ENCODE measurements at regions not wholly inside any gene's neighbourhood (a gene's known extent, or its start where the extent isn't known, plus 50 kb on each side); places are given as distances from the start of the nearest gene placed in this dataset.

- DNase-seq (ENCODE audit: low spot score, unreplicated experiment) = no peak
- Mint-ChIP-seq H3K4me1 (ENCODE audit: low read depth) (no peaks in the 10 kb centered on the region), H3K4me3 (ENCODE audit: low read depth) (no peak overlapping the region), H3K36me3 (ENCODE audit: insufficient read depth) (no peaks in the 10 kb centered on the region), H3K9me3 (ENCODE audit: low read depth) (no peaks in the 10 kb centered on the region), H3K27ac (no peak overlapping the region), H3K27me3 (peaks cover 18% of the 10 kb centered on the region)
- TF ChIP-seq CTCF (IDR thresholded peaks at IDR 0.05; ENCODE audit: unreplicated experiment) = no peak
These were observed 203.0 kb upstream of the SFSWAP start for GRCh38 chr12:131507881-131508280.

- no peak for TF ChIP-seq CTCF (IDR thresholded peaks at IDR 0.05; ENCODE audit: unreplicated experiment)
- H3K27me3 Mint-ChIP-seq = peaks cover 24% of the 10 kb centered on the region
- H3K4me3 Mint-ChIP-seq (ENCODE audit: low read depth) = no peak overlapping the region
- peaks cover 7% of the 10 kb centered on the region for H3K4me1 Mint-ChIP-seq (ENCODE audit: low read depth)
- no peak for DNase-seq (ENCODE audit: low spot score, unreplicated experiment)
- H3K27ac Mint-ChIP-seq = no peak overlapping the region
- no peaks in the 10 kb centered on the region for H3K9me3 Mint-ChIP-seq (ENCODE audit: low read depth)
- no peaks in the 10 kb centered on the region for H3K36me3 Mint-ChIP-seq (ENCODE audit: insufficient read depth)
These were observed 201.2 kb upstream of the SFSWAP start for GRCh38 chr12:131509701-131510100.

- H3K27ac Mint-ChIP-seq = no peak overlapping the region
These were observed 200.5 kb upstream of the SFSWAP start for GRCh38 chr12:131510431-131510830.

GRCh38 chr12:131511391-131511802 lies 199.5 kb upstream of the SFSWAP start:
- Mint-ChIP-seq H3K4me1 (ENCODE audit: low read depth) (peaks cover 7% of the 10 kb centered on the region), H3K27ac (no peak overlapping the region), H3K27me3 (peaks cover 27% of the 10 kb centered on the region), H3K9me3 (ENCODE audit: low read depth) (peaks cover 5% of the 10 kb centered on the region), H3K36me3 (ENCODE audit: insufficient read depth) (no peaks in the 10 kb centered on the region), H3K4me3 (ENCODE audit: low read depth) (no peak overlapping the region)
- no peak for TF ChIP-seq CTCF (IDR thresholded peaks at IDR 0.05; ENCODE audit: unreplicated experiment)
- DNase-seq (ENCODE audit: low spot score, unreplicated experiment) = no peak

More at GRCh38 chr12:131510431-131510830, 200.5 kb upstream of the SFSWAP start:
- no peak for DNase-seq (ENCODE audit: low spot score, unreplicated experiment)
- Mint-ChIP-seq H3K27me3 (peaks cover 27% of the 10 kb centered on the region), H3K36me3 (ENCODE audit: insufficient read depth) (no peaks in the 10 kb centered on the region), H3K9me3 (ENCODE audit: low read depth) (no peaks in the 10 kb centered on the region), H3K4me1 (ENCODE audit: low read depth) (peaks cover 7% of the 10 kb centered on the region), H3K4me3 (ENCODE audit: low read depth) (no peak overlapping the region)
- TF ChIP-seq CTCF (IDR thresholded peaks at IDR 0.05; ENCODE audit: unreplicated experiment) = no peak

- H3K27me3 Mint-ChIP-seq = peaks cover 27% of the 10 kb centered on the region
- peaks cover 7% of the 10 kb centered on the region for H3K4me1 Mint-ChIP-seq (ENCODE audit: low read depth)
- no peak overlapping the region for H3K4me3 Mint-ChIP-seq (ENCODE audit: low read depth)
- peaks cover 5% of the 10 kb centered on the region for H3K9me3 Mint-ChIP-seq (ENCODE audit: low read depth)
- H3K36me3 Mint-ChIP-seq (ENCODE audit: insufficient read depth) = no peaks in the 10 kb centered on the region
- no peak for TF ChIP-seq CTCF (IDR thresholded peaks at IDR 0.05; ENCODE audit: unreplicated experiment)
- no peak for DNase-seq (ENCODE audit: low spot score, unreplicated experiment)
- H3K27ac Mint-ChIP-seq = no peak overlapping the region
These were observed 198.9 kb upstream of the SFSWAP start for GRCh38 chr12:131511803-131512561.
